Duodenal mucosa (tissue), 2 donors: ENCODE measurements at regions not wholly inside any gene's neighbourhood (a gene's known extent, or its start where the extent isn't known, plus 50 kb on each side); places are given as distances from the start of the nearest gene placed in this dataset.

Experiments used
- H3K27ac ChIP-seq: one replicate; pipeline ENCODE4 v1.7.0; 2013; ENCODE audit warnings: low read depth, low read length
- H3K27me3 ChIP-seq, 2 donors: one replicate each; pipeline ENCODE4 v1.7.0; 2013; ENCODE audit warnings: low read length in 2 of 2, control low read depth in 1 of 2; ENCODE audit not compliant: insufficient read depth in 2 of 2, control insufficient read depth in 1 of 2
- H3K36me3 ChIP-seq, 2 donors: one replicate each; pipeline ENCODE4 v1.7.0; 2013; ENCODE audit warnings: low read length in 2 of 2, control low read depth in 1 of 2; ENCODE audit not compliant: insufficient read depth in 2 of 2, control insufficient read depth in 1 of 2
- H3K4me1 ChIP-seq, 2 donors: one replicate each; pipeline ENCODE4 v1.7.0; 2013; ENCODE audit warnings: low read length in 2 of 2, control low read depth in 1 of 2; ENCODE audit not compliant: insufficient read depth in 2 of 2, control insufficient read depth in 1 of 2
- H3K4me3 ChIP-seq, 2 donors: one replicate each; pipeline ENCODE4 v1.7.0; 2013; ENCODE audit warnings: low read length in 2 of 2, low read depth in 1 of 2
- H3K9ac ChIP-seq, 2 donors: one replicate each; pipeline ENCODE4 v1.7.0; 2013; ENCODE audit warnings: low read length in 2 of 2, low read depth in 1 of 2
- H3K9me3 ChIP-seq, 2 donors: one replicate each; pipeline ENCODE4 v1.7.0; 2013; ENCODE audit warnings: low read length in 2 of 2, control low read depth in 1 of 2; ENCODE audit not compliant: control insufficient read depth in 1 of 2

DNA sequence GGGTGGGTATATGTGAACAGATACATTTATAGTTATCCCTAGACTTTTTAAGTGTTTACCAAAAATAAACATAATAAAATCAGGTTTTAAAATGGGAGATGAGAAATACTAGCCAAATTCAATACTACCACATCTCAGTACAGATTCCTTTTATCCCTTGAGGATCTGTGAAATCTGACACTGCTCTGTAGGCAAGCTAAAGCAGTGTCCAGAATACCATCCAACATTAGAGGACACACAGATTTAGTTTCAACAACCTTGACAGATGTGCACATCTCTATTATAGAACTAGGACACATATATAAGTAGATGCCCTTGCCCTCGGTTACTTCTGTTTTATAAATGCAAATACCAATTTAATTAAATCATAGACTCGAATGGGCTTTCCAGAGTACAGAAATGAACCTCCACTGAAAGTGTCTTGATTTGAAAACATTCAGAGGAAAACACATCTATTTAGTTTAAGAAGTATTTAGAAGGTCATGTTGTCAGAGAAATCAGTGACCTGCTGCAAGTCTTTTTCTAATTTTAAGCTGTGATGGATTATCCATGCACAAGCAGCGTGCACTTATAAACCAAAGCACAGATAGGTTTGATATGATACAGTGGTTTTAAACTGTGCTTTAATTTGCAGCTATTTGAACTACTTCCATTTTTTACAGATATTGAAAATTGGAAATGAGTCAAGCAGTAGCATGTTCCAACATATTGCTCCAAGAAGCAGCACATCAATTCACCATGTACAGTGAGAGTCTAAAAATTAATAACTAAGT, 156.3 kb upstream of the EPHA7 start:
- H3K4me3 ChIP-seq: no peak overlapping the region
- H3K4me1 ChIP-seq: no peaks in the 10 kb centered on the region
- H3K9me3 ChIP-seq: no peaks in the 10 kb centered on the region
- no peaks in the 10 kb centered on the region for H3K36me3 ChIP-seq
- no peak overlapping the region for H3K27ac ChIP-seq
- no peaks in the 10 kb centered on the region for H3K27me3 ChIP-seq
- H3K9ac ChIP-seq: no peak overlapping the region

DNA sequence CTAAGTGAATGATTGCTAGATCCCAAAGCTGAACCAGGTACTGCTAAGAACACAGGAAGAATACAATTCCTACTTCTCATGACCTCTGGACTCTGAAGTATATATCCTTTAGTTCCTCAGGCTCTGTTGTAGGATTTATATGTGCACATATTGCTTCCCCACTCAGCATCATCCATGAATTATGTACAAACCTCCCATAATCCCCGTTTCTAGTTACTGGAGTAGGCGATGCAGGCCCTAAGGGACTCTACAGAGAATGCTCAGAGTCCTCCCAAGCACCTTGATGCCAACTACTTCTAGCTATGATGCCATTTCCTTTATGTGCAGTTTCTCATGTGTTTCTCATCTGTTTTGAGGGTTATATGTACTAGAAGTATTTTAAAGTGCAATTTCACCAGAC, 154.9 kb upstream of the EPHA7 start:
- Histone ChIP-seq H3K36me3 (no peaks in the 10 kb centered on the region), H3K9ac (no peak overlapping the region)

GRCh38 chr6:93571346-93571745, 152.0 kb upstream of the EPHA7 start:
- Histone ChIP-seq H3K4me1 (no peaks in the 10 kb centered on the region), H3K4me3 (no peak overlapping the region), H3K36me3 (no peaks in the 10 kb centered on the region), H3K9me3 (no peaks in the 10 kb centered on the region), H3K9ac (no peak overlapping the region), H3K27me3 (no peaks in the 10 kb centered on the region), H3K27ac (no peak overlapping the region)

More for the DNA sequence above, 154.9 kb upstream of the EPHA7 start:
- no peaks in the 10 kb centered on the region for H3K9me3 ChIP-seq
- no peak overlapping the region for H3K27ac ChIP-seq
- H3K4me1 ChIP-seq: no peaks in the 10 kb centered on the region
- H3K27me3 ChIP-seq: no peaks in the 10 kb centered on the region
- no peak overlapping the region for H3K4me3 ChIP-seq

DNA sequence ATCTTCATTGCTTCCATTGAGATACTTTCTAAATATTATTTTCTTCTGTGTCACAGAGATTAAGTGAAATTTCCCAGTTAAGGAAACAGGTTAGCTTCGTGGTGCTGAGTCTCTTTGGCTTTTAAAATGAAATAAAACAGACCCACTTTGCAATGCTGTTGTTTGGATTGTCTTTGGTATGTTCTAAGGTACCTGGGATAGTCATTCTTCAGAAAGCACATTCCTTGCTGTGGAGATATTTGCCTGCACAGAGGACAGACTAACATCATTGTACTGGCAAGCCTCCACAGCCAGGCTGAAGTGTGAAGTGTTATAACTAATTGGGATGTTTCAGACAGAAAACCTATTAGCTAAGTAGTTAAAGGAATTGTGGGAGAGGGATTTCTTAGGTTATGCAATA, 148.8 kb upstream of the EPHA7 start:
- Histone ChIP-seq H3K4me3 (no peak overlapping the region), H3K27ac (no peak overlapping the region), H3K27me3 (no peaks in the 10 kb centered on the region), H3K4me1 (no peaks in the 10 kb centered on the region), H3K9me3 (no peaks in the 10 kb centered on the region), H3K36me3 (no peaks in the 10 kb centered on the region), H3K9ac (no peak overlapping the region)

DNA sequence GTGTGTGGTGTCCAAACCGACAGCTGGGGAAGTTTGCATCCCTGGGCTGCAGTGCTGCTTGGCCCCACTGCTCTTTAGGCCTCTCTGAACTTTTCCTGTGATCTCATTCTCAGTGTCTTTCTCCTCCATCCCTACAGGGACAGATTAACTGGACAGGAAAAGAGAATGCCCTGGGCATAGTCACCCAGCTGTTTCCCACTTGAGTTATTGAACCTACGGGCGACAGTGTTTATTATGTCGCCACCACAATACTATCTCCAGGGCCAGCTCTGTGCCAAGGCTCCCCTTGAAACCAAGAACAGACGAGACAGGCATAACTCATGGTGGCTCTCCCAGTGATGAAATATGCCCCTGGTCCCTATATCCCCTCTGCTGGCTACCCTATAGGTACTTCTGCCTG, 147.8 kb upstream of the EPHA7 start:
- Histone ChIP-seq H3K27me3 (no peaks in the 10 kb centered on the region), H3K9me3 (no peaks in the 10 kb centered on the region), H3K27ac (no peak overlapping the region), H3K4me3 (no peak overlapping the region), H3K4me1 (no peaks in the 10 kb centered on the region), H3K36me3 (no peaks in the 10 kb centered on the region), H3K9ac (no peak overlapping the region)

GRCh38 chr6:93566285-93566684, 146.9 kb upstream of the EPHA7 start:
- Histone ChIP-seq H3K4me1 (no peaks in the 10 kb centered on the region), H3K9ac (no peak overlapping the region), H3K36me3 (no peaks in the 10 kb centered on the region), H3K9me3 (no peaks in the 10 kb centered on the region), H3K27ac (no peak overlapping the region), H3K27me3 (no peaks in the 10 kb centered on the region), H3K4me3 (no peak overlapping the region)

GRCh38 chr6:93562582-93562981, 143.2 kb upstream of the EPHA7 start:
- Histone ChIP-seq H3K27ac (no peak overlapping the region), H3K9me3 (no peaks in the 10 kb centered on the region), H3K9ac (no peak overlapping the region)

GRCh38 chr6:93555292-93555691, 135.9 kb upstream of the EPHA7 start:
- Histone ChIP-seq H3K9me3 (no peaks in the 10 kb centered on the region), H3K27me3 (no peaks in the 10 kb centered on the region), H3K36me3 (no peaks in the 10 kb centered on the region), H3K4me1 (no peaks in the 10 kb centered on the region), H3K4me3 (no peak overlapping the region), H3K27ac (no peak overlapping the region), H3K9ac (no peak overlapping the region)

More at GRCh38 chr6:93562582-93562981, 143.2 kb upstream of the EPHA7 start:
- Histone ChIP-seq H3K4me1 (no peaks in the 10 kb centered on the region), H3K27me3 (no peaks in the 10 kb centered on the region), H3K36me3 (no peaks in the 10 kb centered on the region), H3K4me3 (no peak overlapping the region)

DNA sequence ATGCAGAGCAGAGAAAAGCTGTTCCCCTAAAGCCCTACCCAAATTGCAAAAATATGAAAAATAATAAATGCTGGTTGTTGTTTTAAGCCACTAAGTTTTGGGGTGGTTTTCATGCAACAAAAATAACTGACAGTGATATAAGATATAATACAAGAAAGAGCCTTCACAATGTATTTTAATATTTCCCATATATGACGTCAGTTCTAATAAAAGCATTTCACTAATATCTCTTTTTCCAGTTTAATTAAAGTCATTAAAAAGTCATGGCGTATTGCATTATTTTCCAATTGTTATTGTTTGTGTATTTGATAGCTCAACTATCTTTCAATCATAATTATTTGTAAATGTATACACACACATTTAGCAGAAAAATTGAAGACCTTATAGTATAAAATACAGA, 134.7 kb upstream of the EPHA7 start:
- Histone ChIP-seq H3K36me3 (no peaks in the 10 kb centered on the region), H3K9ac (no peak overlapping the region), H3K27me3 (no peaks in the 10 kb centered on the region), H3K4me3 (no peak overlapping the region), H3K9me3 (no peaks in the 10 kb centered on the region), H3K4me1 (no peaks in the 10 kb centered on the region), H3K27ac (no peak overlapping the region)

DNA sequence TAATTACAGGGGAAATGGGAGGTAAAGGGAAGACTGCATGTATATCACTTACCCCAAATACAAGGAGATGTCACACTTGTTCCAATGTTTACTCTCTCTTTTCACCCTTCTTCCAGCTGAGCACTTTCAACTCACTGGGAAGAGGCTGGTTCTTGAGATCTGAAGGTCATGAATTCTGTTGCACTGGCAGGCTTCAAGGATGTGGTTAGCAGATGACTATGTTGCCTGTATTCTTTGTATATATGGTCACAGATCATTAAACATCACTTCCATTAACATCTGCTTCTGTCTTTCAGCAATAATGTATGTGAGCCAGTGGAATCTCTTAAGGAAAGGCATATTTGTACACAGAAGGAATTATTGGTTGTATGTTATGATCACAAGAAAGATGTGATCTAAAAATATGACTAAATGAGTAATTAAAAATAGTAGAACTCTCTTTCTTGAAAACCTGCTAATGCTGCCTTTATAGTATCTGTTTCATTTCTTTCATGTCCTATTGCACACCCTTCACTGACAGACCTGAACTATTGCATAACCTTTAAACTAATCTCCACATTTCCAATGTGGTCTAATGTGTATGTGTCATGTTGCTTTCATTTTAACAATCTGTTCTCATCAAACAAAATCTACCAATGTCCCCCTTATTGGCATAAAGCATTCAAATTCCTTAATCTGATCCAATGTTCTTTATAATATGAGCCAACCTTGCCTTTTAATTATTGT, 131.4 kb upstream of the EPHA7 start:
- Histone ChIP-seq H3K27me3 (no peaks in the 10 kb centered on the region), H3K9ac (no peak overlapping the region), H3K4me3 (no peak overlapping the region), H3K27ac (no peak overlapping the region), H3K4me1 (no peaks in the 10 kb centered on the region), H3K36me3 (no peaks in the 10 kb centered on the region), H3K9me3 (no peaks in the 10 kb centered on the region)
